GM18505 (cell line): ENCODE measurements at regions not wholly inside any gene's neighbourhood (a gene's known extent, or its start where the extent isn't known, plus 50 kb on each side); places are given as distances from the start of the nearest gene placed in this dataset.

Experiments used
- ATAC-seq: cut with Tn5 transposase; IDR thresholded peaks from one replicate; pipeline ENCODE4 v1.9.1; 2021; ENCODE audit not compliant: unreplicated experiment
- POLR2A ChIP-seq: IDR thresholded peaks from 4 replicates; pipeline ENCODE4 v1.6.1; 2011; ENCODE audit warnings: borderline replicate concordance; ENCODE audit not compliant: insufficient read depth, insufficient read length; ENCODE audit errors: extremely low read depth

DNA sequence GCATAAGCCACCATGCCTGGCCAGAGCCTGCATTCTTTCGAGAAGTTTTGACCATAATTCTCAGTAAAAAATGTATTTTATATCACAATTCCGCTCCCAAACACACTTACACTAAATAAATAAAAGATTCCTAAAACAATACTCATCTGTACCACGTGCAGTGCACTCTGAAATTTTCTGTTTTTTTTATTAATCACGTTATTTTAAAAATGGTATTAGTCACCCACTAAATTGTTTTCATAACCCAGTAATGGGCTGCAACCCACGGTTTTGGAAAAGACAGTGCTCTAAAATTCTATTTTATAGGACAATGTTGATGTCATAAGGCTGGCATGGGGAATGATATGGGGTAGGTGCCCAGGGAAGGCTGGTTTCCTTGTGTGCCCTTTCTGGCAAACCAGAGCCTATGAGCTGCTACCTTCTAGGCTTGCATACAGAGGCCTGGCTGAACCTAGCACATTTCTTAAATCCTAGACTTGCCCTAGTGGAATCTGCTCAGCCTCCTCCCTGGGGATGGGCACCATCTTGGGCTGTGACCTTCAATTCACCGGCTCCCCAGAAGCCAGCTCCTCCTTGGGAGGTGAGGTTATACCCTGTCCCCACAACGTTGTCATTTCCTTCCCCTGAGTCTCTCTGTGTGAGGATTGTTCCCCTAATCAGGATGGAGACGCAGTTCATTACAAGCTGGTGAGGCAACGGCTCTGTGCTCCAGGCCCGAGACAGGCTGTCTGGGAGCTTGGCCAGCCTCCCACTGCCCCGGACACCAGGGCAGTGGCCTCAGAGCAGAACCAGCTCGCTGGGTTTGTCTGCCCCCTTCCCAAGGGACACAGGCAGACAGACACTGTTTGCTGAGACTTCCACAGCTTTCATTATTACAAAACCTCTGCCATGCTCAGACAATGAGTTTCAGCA, 116.5 kb upstream of the NAV2 start:
- TF ChIP-seq POLR2A = no peak
- ATAC-seq = no peak

GRCh38 chr11:19595499-19595839, 117.2 kb upstream of the NAV2 start:
- TF ChIP-seq POLR2A = no peak
- no peak for ATAC-seq

GRCh38 chr11:19594326-19594725, 118.3 kb upstream of the NAV2 start:
- TF ChIP-seq POLR2A = no peak
- ATAC-seq = no peak

DNA sequence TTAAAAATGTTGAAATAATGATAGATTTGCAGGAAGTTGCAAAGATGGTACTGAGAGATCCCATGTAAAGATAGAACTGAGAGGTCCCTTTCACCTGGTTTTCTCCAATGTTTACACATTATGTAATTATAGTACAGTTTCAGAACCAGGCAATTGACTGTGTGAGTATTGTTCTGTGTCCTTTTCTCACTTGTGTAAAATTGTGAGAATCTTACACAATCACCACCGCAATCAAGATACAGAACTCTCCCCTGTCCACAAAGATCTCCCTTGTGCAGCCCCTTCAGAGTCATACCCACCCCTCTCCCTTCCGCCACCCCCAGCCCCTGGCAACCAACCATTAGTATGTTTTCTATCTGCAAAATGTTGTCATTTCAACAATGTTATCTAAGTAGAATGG, 119.8 kb upstream of the NAV2 start:
- no peak for TF ChIP-seq POLR2A
- ATAC-seq = no peak

- ATAC-seq = no peak
- TF ChIP-seq POLR2A = no peak
Observed at GRCh38 chr11:19589567-19590260, 122.9 kb upstream of the NAV2 start.

GRCh38 chr11:19587979-19588378, 124.7 kb upstream of the NAV2 start:
- no peak for ATAC-seq
- no peak for TF ChIP-seq POLR2A

- ATAC-seq = no peak
- TF ChIP-seq POLR2A = no peak
Observed at GRCh38 chr11:19580646-19581045, 132.0 kb upstream of the NAV2 start.

GRCh38 chr11:19579957-19580356, 132.7 kb upstream of the NAV2 start:
- ATAC-seq = no peak
- TF ChIP-seq POLR2A = no peak

- TF ChIP-seq POLR2A = no peak
- no peak for ATAC-seq
Observed at GRCh38 chr11:19578871-19579270, 133.8 kb upstream of the NAV2 start.

DNA sequence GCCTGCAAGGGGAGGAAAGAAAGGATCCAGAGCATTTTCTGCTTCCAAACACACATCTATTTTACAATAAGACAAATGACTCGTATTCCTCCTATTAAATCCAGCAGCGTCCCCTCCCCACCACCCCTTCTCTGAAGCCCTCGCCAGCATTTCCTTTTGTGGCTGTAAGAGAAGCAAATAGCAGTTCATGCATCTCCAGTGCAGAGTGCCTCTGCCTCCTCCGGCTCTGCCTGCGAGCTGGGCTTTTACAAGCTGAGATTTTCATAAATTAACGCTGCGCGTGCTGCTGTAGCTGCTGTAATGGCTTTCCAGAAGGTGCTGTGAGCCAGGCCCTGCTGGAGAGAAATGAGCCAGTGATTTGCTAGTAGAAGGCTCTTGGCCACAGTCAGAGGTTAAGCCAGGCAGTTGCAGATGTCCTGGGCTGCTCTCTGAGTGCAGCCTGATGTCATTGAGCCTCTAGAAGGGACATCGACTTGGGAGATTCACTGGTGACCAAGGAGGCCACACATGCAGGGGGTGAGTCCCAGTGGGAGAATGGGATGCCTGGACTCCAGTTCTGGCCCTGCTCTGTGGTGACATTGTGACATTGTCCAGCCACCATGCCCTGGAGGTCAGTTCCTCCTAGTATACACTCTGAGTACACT, 134.5 kb upstream of the NAV2 start:
- ATAC-seq = no peak
- no peak for TF ChIP-seq POLR2A

- no peak for ATAC-seq
- TF ChIP-seq POLR2A = no peak
Observed at GRCh38 chr11:19577391-19577975, 135.2 kb upstream of the NAV2 start.

DNA sequence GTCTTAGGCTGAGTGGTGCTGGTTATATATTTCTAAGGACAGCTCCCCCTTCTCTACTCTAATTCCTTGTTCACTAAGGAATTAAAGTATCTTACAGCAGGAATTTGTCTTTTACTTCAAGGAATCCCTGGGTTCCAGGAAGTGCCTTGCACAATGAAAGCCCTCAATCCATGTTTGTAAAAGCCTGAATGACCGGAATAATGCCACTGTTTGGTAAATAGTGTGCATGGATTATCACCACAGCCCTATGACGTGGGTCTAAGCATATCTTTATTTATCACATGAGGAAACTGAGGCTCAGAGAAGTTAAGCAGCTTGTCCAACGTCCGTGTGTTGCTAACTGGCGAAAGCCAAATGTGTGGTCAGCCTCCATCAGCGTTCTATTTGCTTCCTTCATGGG, 135.7 kb upstream of the NAV2 start:
- ATAC-seq = no peak

DNA sequence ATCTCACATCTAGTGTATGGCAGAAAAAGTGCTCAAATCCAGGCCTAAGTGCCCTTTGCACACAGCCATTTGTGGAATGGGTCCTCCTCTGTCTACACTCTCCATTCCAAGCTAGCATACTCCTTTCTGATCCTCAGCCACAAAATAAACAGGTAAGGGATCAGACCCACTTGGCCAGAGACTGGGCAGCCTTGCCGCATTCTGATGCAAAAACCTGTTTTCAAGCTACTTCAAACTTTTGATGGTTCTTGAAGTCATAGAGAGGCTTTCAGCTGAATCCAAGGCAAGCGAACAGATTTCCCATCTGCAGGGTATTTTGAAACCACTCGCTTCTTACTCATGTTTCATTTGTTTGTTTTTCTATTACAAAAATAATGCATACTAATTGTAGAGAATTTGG, 136.6 kb upstream of the NAV2 start:
- TF ChIP-seq POLR2A = no peak
- no peak for ATAC-seq

More for the DNA sequence above, 135.7 kb upstream of the NAV2 start:
- no peak for TF ChIP-seq POLR2A
